ENCODE measurements at regions not wholly inside any gene's neighbourhood (a gene's known extent, or its start where the extent isn't known, plus 50 kb on each side); places are given as distances from the start of the nearest gene placed in this dataset.

GRCh38 chr12:46921764-46922133, 96.0 kb upstream of the SLC38A4 start:
- in situ Hi-C loops (cut with MboI; ENCODE audit: low pct_unique_long_range_greater_than_20kb, low sequenced_read_pairs, unreplicated experiment): no loop called here
- DNase-seq (ENCODE audit: low spot score): no peak
- TF ChIP-seq CTCF (IDR thresholded peaks at IDR 0.05; ENCODE audit: extremely low read depth, insufficient read depth, missing control alignments): no peak

GRCh38 chr12:46926526-46926925, 100.7 kb upstream of the SLC38A4 start:
- no peak for TF ChIP-seq CTCF (IDR thresholded peaks at IDR 0.05; ENCODE audit: extremely low read depth, insufficient read depth, missing control alignments)
- DNase-seq (ENCODE audit: low spot score): no peak
- in situ Hi-C loops (cut with MboI; ENCODE audit: low pct_unique_long_range_greater_than_20kb, low sequenced_read_pairs, unreplicated experiment): no loop called here

GRCh38 chr12:46930101-46930500, 104.3 kb upstream of the SLC38A4 start:
- no peak for DNase-seq (ENCODE audit: low spot score)
- in situ Hi-C loops (cut with MboI; ENCODE audit: low pct_unique_long_range_greater_than_20kb, low sequenced_read_pairs, unreplicated experiment): no loop called here
- TF ChIP-seq CTCF (IDR thresholded peaks at IDR 0.05; ENCODE audit: extremely low read depth, insufficient read depth, missing control alignments): no peak

GRCh38 chr12:46933947-46934346, 108.2 kb upstream of the SLC38A4 start:
- DNase-seq (ENCODE audit: low spot score): peak; percentile 16
- in situ Hi-C loops (cut with MboI; ENCODE audit: low pct_unique_long_range_greater_than_20kb, low sequenced_read_pairs, unreplicated experiment): no loop called here
- TF ChIP-seq CTCF (IDR thresholded peaks at IDR 0.05; ENCODE audit: extremely low read depth, insufficient read depth, missing control alignments): peak; percentile 54

GRCh38 chr12:46934374-46935111, 108.7 kb upstream of the SLC38A4 start:
- TF ChIP-seq CTCF (IDR thresholded peaks at IDR 0.05; ENCODE audit: extremely low read depth, insufficient read depth, missing control alignments): no peak
- no peak for DNase-seq (ENCODE audit: low spot score)
- in situ Hi-C loops (cut with MboI; ENCODE audit: low pct_unique_long_range_greater_than_20kb, low sequenced_read_pairs, unreplicated experiment): no loop called here

- in situ Hi-C loops (cut with MboI; ENCODE audit: low pct_unique_long_range_greater_than_20kb, low sequenced_read_pairs, unreplicated experiment): no loop called here
- DNase-seq (ENCODE audit: low spot score): no peak
- TF ChIP-seq CTCF (IDR thresholded peaks at IDR 0.05; ENCODE audit: extremely low read depth, insufficient read depth, missing control alignments): no peak
Observed at GRCh38 chr12:46935271-46935847, 109.6 kb upstream of the SLC38A4 start.
